ENCODE measurements at regions not wholly inside any gene's neighbourhood (a gene's known extent, or its start where the extent isn't known, plus 50 kb on each side); places are given as distances from the start of the nearest gene placed in this dataset.

GRCh38 chr3:170762064-170762463 is 107.9 kb downstream of the RPL22L1 start:
- TF ChIP-seq ZFX (IDR thresholded peaks at IDR 0.05) = no peak
- no peak for TF ChIP-seq CTCF (conservative IDR thresholded peaks at IDR 0.05)
- H3K27ac ChIP-seq = no peak overlapping the region

- TF ChIP-seq CTCF (conservative IDR thresholded peaks at IDR 0.05) (no peak), ZFX (IDR thresholded peaks at IDR 0.05) (no peak)
- H3K27ac ChIP-seq = no peak overlapping the region
These were observed 108.9 kb downstream of the RPL22L1 start for GRCh38 chr3:170761103-170761502.

- H3K27ac ChIP-seq = no peak overlapping the region
- no peak for TF ChIP-seq CTCF (conservative IDR thresholded peaks at IDR 0.05)
- TF ChIP-seq ZFX (IDR thresholded peaks at IDR 0.05) = no peak
These were observed 109.8 kb downstream of the RPL22L1 start for GRCh38 chr3:170760174-170760526.

- no peak for TF ChIP-seq CTCF (conservative IDR thresholded peaks at IDR 0.05)
- no peak for TF ChIP-seq ZFX (IDR thresholded peaks at IDR 0.05)
- no peak overlapping the region for H3K27ac ChIP-seq
These were observed 110.4 kb downstream of the RPL22L1 start for GRCh38 chr3:170759511-170760173.

GRCh38 chr3:170757038-170757437 is 113.0 kb downstream of the RPL22L1 start:
- TF ChIP-seq ZFX (IDR thresholded peaks at IDR 0.05) (no peak), CTCF (conservative IDR thresholded peaks at IDR 0.05) (no peak)
- H3K27ac ChIP-seq = no peak overlapping the region

GRCh38 chr3:170754311-170754693 is 115.7 kb downstream of the RPL22L1 start:
- H3K27ac ChIP-seq = no peak overlapping the region
- TF ChIP-seq ZFX (IDR thresholded peaks at IDR 0.05) = no peak
- no peak for TF ChIP-seq CTCF (conservative IDR thresholded peaks at IDR 0.05)

- no peak for TF ChIP-seq CTCF (conservative IDR thresholded peaks at IDR 0.05)
- TF ChIP-seq ZFX (IDR thresholded peaks at IDR 0.05) = no peak
- no peak overlapping the region for H3K27ac ChIP-seq
These were observed 116.3 kb downstream of the RPL22L1 start for GRCh38 chr3:170753421-170754310.
